IgD-negative memory B cell (primary cell): ENCODE measurements at regions not wholly inside any gene's neighbourhood (a gene's known extent, or its start where the extent isn't known, plus 50 kb on each side); places are given as distances from the start of the nearest gene placed in this dataset.

Experiments
- H3K27ac Mint-ChIP-seq, 3 donors: one replicate each; pipeline ENCODE4 v1.8.0; 2020 to 2022; ENCODE audit warnings: mild to moderate bottlenecking in 3 of 3, mixed read lengths in 3 of 3, moderate library complexity in 1 of 3
- H3K27me3 Mint-ChIP-seq: one replicate; pipeline ENCODE4 v1.8.0; 2021; ENCODE audit warnings: mixed read lengths
- H3K36me3 Mint-ChIP-seq: one replicate; pipeline ENCODE4 v1.8.0; 2020; ENCODE audit warnings: mild to moderate bottlenecking, mixed read lengths
- H3K4me1 Mint-ChIP-seq, 3 donors: one replicate each; pipeline ENCODE4 v1.8.0; 2020 to 2022; ENCODE audit warnings: mixed read lengths in 3 of 3, mild to moderate bottlenecking in 1 of 3
- H3K4me3 Mint-ChIP-seq, 4 donors: one replicate each; pipeline ENCODE4 v1.8.0; 2020 to 2022; ENCODE audit warnings: mild to moderate bottlenecking in 4 of 4, mixed read lengths in 4 of 4, moderate library complexity in 3 of 4
- H3K9me3 Mint-ChIP-seq, 3 donors: one replicate each; pipeline ENCODE4 v1.8.0; 2020 to 2021; ENCODE audit warnings: mixed read lengths in 3 of 3, mild to moderate bottlenecking in 1 of 3

- Mint-ChIP-seq H3K4me1 (no peaks in the 10 kb centered on the region), H3K27me3 (peaks cover 2% of the 10 kb centered on the region), H3K27ac (no peak overlapping the region), H3K9me3 (no peaks in the 10 kb centered on the region), H3K36me3 (no peaks in the 10 kb centered on the region), H3K4me3 (no peak overlapping the region)
Observed at GRCh38 chr9:111232997-111233790, 96.8 kb downstream of the OR2K2 start.

GRCh38 chr9:111231801-111232580 is 98.0 kb downstream of the OR2K2 start:
- Mint-ChIP-seq H3K27me3 (peaks cover 2% of the 10 kb centered on the region), H3K36me3 (no peaks in the 10 kb centered on the region), H3K4me1 (no peaks in the 10 kb centered on the region), H3K9me3 (no peaks in the 10 kb centered on the region), H3K4me3 (no peak overlapping the region), H3K27ac (no peak overlapping the region)

- Mint-ChIP-seq H3K36me3 (no peaks in the 10 kb centered on the region), H3K9me3 (peaks cover 0 to 8% (median 2%) of the 10 kb centered on the region in 3 donors), H3K4me3 (no peak overlapping the region), H3K27me3 (no peaks in the 10 kb centered on the region), H3K4me1 (no peaks in the 10 kb centered on the region), H3K27ac (no peak overlapping the region)
Observed at GRCh38 chr9:111222757-111223156, 107.3 kb downstream of the OR2K2 start.

- Mint-ChIP-seq H3K27ac (no peak overlapping the region), H3K36me3 (no peaks in the 10 kb centered on the region), H3K9me3 (peaks cover 4 to 21% (median 5%) of the 10 kb centered on the region in 3 donors), H3K4me1 (no peaks in the 10 kb centered on the region), H3K27me3 (no peaks in the 10 kb centered on the region), H3K4me3 (no peak overlapping the region)
Observed at GRCh38 chr9:111212874-111213273, 117.2 kb downstream of the OR2K2 start.

GRCh38 chr9:111198936-111199335 is 131.1 kb downstream of the OR2K2 start:
- no peaks in the 10 kb centered on the region for H3K4me1 Mint-ChIP-seq
- no peak overlapping the region for H3K4me3 Mint-ChIP-seq
- peaks cover 0 to 29% (median 15%) of the 10 kb centered on the region in 3 donors for H3K9me3 Mint-ChIP-seq
- no peak overlapping the region for H3K27ac Mint-ChIP-seq
- no peaks in the 10 kb centered on the region for H3K36me3 Mint-ChIP-seq
- H3K27me3 Mint-ChIP-seq: no peaks in the 10 kb centered on the region

- no peaks in the 10 kb centered on the region for H3K27me3 Mint-ChIP-seq
- H3K27ac Mint-ChIP-seq: no peak overlapping the region
- H3K4me3 Mint-ChIP-seq: no peak overlapping the region
- H3K9me3 Mint-ChIP-seq: peaks cover 0 to 15% (median 6%) of the 10 kb centered on the region in 3 donors
- no peaks in the 10 kb centered on the region for H3K4me1 Mint-ChIP-seq
- no peaks in the 10 kb centered on the region for H3K36me3 Mint-ChIP-seq
Observed at GRCh38 chr9:111197256-111197655, 132.8 kb downstream of the OR2K2 start.

- Mint-ChIP-seq H3K27ac (no peak overlapping the region), H3K4me1 (no peaks in the 10 kb centered on the region), H3K4me3 (no peak overlapping the region), H3K9me3 (peaks cover 2 to 15% (median 6%) of the 10 kb centered on the region in 3 donors), H3K36me3 (no peaks in the 10 kb centered on the region), H3K27me3 (no peaks in the 10 kb centered on the region)
Observed at GRCh38 chr9:111195766-111196165, 134.3 kb downstream of the OR2K2 start.

GRCh38 chr9:111193095-111193494 is 136.9 kb downstream of the OR2K2 start:
- Mint-ChIP-seq H3K4me3 (no peak overlapping the region), H3K36me3 (no peaks in the 10 kb centered on the region), H3K27me3 (no peaks in the 10 kb centered on the region), H3K27ac (no peak overlapping the region), H3K4me1 (no peaks in the 10 kb centered on the region), H3K9me3 (peaks cover 2 to 3% (median 2%) of the 10 kb centered on the region in 3 donors)

- Mint-ChIP-seq H3K9me3 (peaks cover 0 to 2% (median 2%) of the 10 kb centered on the region in 3 donors), H3K36me3 (no peaks in the 10 kb centered on the region), H3K27ac (no peak overlapping the region), H3K4me3 (no peak overlapping the region), H3K27me3 (no peaks in the 10 kb centered on the region), H3K4me1 (no peaks in the 10 kb centered on the region)
Observed at GRCh38 chr9:111192650-111193049, 137.4 kb downstream of the OR2K2 start.

GRCh38 chr9:111190347-111190746 is 139.7 kb downstream of the OR2K2 start:
- H3K4me3 Mint-ChIP-seq: no peak overlapping the region
- no peaks in the 10 kb centered on the region for H3K27me3 Mint-ChIP-seq
- no peak overlapping the region for H3K27ac Mint-ChIP-seq
- H3K36me3 Mint-ChIP-seq: no peaks in the 10 kb centered on the region
- H3K9me3 Mint-ChIP-seq: peaks cover 0 to 5% (median 3%) of the 10 kb centered on the region in 3 donors
- H3K4me1 Mint-ChIP-seq: no peaks in the 10 kb centered on the region

- no peak overlapping the region for H3K4me3 Mint-ChIP-seq
- H3K27me3 Mint-ChIP-seq: no peaks in the 10 kb centered on the region
Observed at GRCh38 chr9:111187376-111187775, 142.6 kb downstream of the OR2K2 start.

GRCh38 chr9:111186021-111186530 is 143.9 kb downstream of the OR2K2 start:
- Mint-ChIP-seq H3K27ac (no peak overlapping the region), H3K4me1 (no peaks in the 10 kb centered on the region), H3K36me3 (no peaks in the 10 kb centered on the region), H3K27me3 (no peaks in the 10 kb centered on the region), H3K4me3 (no peak overlapping the region), H3K9me3 (peaks cover 6 to 14% (median 10%) of the 10 kb centered on the region in 3 donors)

More at GRCh38 chr9:111187376-111187775, 142.6 kb downstream of the OR2K2 start:
- Mint-ChIP-seq H3K36me3 (no peaks in the 10 kb centered on the region), H3K4me1 (no peaks in the 10 kb centered on the region), H3K9me3 (peaks cover 5 to 14% (median 10%) of the 10 kb centered on the region in 3 donors), H3K27ac (no peak overlapping the region)

- Mint-ChIP-seq H3K27ac (no peak overlapping the region), H3K4me1 (no peaks in the 10 kb centered on the region), H3K27me3 (no peaks in the 10 kb centered on the region), H3K9me3 (peaks cover 2 to 14% (median 13%) of the 10 kb centered on the region in 3 donors), H3K36me3 (no peaks in the 10 kb centered on the region), H3K4me3 (no peak overlapping the region)
Observed at GRCh38 chr9:111180811-111181210, 142.5 kb upstream of the LPAR1 start.

GRCh38 chr9:111179577-111179976 is 141.3 kb upstream of the LPAR1 start:
- H3K9me3 Mint-ChIP-seq: peaks cover 2 to 14% (median 8%) of the 10 kb centered on the region in 3 donors

GRCh38 chr9:111178331-111179055 is 140.2 kb upstream of the LPAR1 start:
- Mint-ChIP-seq H3K4me1 (no peaks in the 10 kb centered on the region), H3K9me3 (peaks cover 2 to 11% (median 4%) of the 10 kb centered on the region in 3 donors), H3K36me3 (no peaks in the 10 kb centered on the region), H3K27me3 (no peaks in the 10 kb centered on the region), H3K4me3 (no peak overlapping the region), H3K27ac (no peak overlapping the region)

More at GRCh38 chr9:111179577-111179976, 141.3 kb upstream of the LPAR1 start:
- Mint-ChIP-seq H3K27ac (no peak overlapping the region), H3K4me1 (no peaks in the 10 kb centered on the region), H3K27me3 (no peaks in the 10 kb centered on the region), H3K36me3 (no peaks in the 10 kb centered on the region), H3K4me3 (no peak overlapping the region)
